Right cardiac atrium (tissue), 5 donors: ENCODE measurements at regions not wholly inside any gene's neighbourhood (a gene's known extent, or its start where the extent isn't known, plus 50 kb on each side); places are given as distances from the start of the nearest gene placed in this dataset.

ENCODE experiments used
- ATAC-seq, 2 donors: fragments of 200-7000 bp; cut with Tn5 transposase; one replicate each; pipeline versions ENCODE4 v1.8.0 to v1.9.1; 2020; ENCODE audit warnings: moderate library complexity in 2 of 2, mild to moderate bottlenecking in 1 of 2
- DNase-seq, 3 donors: peaks; one replicate each; pipeline ENCODE4 v3.0.0-alpha.2; 2020
- H3K27ac ChIP-seq: one replicate; pipeline ENCODE4 v1.5.1; 2013; ENCODE audit warnings: mild to moderate bottlenecking, low read length, control low read depth, moderate library complexity
- H3K27me3 ChIP-seq: one replicate; pipeline ENCODE4 v1.6.1; 2013; ENCODE audit not compliant: control insufficient read depth, insufficient read depth
- H3K4me1 ChIP-seq: one replicate; pipeline ENCODE4 v1.6.1; 2013; ENCODE audit warnings: low read length; ENCODE audit not compliant: control insufficient read depth, insufficient read depth
- H3K4me3 ChIP-seq: one replicate; pipeline ENCODE4 v1.5.1; 2013; ENCODE audit warnings: low read length, control low read depth
- H3K9me3 ChIP-seq: one replicate; pipeline ENCODE4 v1.6.1; 2013; ENCODE audit warnings: low read length; ENCODE audit not compliant: control insufficient read depth
- WGBS: extraction: QIAGEN DNeasy Blood & Tissue Kit; methylation state at CpG from one replicate; pipeline ENCODE4 v1.1.7; 2013; 5-methylcytosine and 5-hydroxymethylcytosine counted together
- intact Hi-C, 4 donors: fragments of 100-400 bp; cut with DNase I; formaldehyde crosslinking; loops; one replicate each; pipeline versions ENCODE4 v1.11.0 to v1.14.0; 2022 to 2023
- donor health status: healthy with polysubstance abuse.
- donor health status: DM: no; HTN: yes; CAD: no.
- donor health status: DM: no; HTN: no; CAD: no.
- donor health status: DM: no; HTN: yes; CAD: no; lungs with severe emphysema.
- donor health status: DM: yes; HTN: yes; CAD: no.

DNA sequence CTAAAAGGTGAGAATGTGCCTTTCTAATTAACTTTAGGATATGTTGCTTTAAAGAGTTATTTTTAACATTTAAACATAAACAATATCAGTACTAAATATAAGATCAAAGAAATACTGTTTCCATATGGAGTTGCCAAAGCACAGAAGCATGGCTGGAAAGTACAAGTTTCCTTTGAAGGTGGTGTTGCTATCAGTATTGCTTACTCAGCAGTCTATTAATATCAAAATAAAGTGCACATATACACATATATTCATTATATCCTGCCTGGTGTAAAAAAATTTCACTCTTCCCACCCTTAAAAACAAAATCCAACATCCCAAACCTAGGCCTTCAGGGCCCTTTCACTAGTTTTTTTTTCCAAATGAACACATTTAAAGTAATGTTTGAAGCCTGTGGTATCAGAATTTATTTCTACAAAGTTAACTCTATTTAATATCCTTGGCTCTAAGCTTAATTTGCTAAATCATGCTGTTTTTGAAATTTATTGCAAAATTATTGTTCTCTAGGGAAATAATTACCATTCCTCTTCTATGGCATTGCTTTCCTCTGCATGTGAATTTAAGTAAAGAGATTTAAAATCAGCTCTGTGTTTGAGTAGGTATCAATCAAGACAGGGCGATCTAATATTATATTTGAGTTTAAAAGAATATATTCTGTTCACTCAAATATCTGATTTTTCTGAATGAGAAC, 192.7 kb upstream of the MEIS1 start:
- Histone ChIP-seq H3K4me1 (no peaks in the 10 kb centered on the region), H3K27me3 (no peaks in the 10 kb centered on the region), H3K27ac (no peak overlapping the region), H3K4me3 (no peak overlapping the region), H3K9me3 (no peaks in the 10 kb centered on the region)
- ATAC-seq (no peak), DNase-seq (no peak)
- 87% methylated on average over 1 of the region's 1 CpG for WGBS
- intact Hi-C loops = no loop called here

DNA sequence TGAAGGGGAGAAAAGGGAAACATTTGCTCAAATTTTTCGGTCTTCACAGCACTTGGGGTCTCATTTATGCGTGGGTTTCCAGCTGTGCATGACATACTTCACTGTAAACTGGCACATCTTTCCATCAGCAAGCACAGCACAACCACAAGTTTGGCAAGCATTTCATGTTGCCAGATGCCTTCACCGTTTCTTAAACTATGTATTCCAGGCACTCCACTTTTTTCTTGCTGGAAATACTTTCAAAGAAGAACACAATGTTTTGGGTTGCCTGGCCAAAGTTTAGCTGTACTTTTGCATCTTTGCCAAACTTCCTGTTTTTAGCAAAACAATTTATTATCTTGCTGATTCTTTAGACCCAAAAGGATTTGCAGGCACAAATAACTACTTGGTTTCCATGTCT, 194.6 kb upstream of the MEIS1 start:
- 34% methylated on average over 3 of the region's 3 CpGs for WGBS
- intact Hi-C loops = no loop called here
- Histone ChIP-seq H3K4me1 (no peaks in the 10 kb centered on the region), H3K27ac (peak overlapping the region; percentile 29), H3K9me3 (no peaks in the 10 kb centered on the region), H3K4me3 (no peak overlapping the region), H3K27me3 (no peaks in the 10 kb centered on the region)
- DNase-seq (no peak), ATAC-seq (peak in 1 of 2 donors; percentile 70)

DNA sequence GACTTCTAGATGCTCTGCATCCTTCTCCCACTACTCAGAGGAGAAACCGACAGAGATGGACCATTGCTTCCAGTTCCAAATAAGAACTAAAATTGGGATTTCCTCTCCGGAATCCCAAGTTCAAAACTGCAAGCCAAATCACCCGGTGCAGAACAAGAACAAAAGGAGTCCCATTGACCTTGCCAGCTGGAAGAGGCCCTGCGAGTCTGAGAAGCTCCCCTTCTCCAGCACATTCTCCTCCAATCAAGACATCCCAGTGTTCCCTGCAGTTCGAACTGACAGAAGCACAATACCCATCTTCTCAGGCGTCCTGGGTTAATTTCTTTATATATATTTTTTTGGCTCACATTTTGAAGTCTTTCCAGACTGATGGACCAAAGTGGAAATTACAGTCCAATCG, 195.3 kb upstream of the MEIS1 start:
- intact Hi-C loops = no loop called here
- ATAC-seq = peak; percentile 36 to 64

DNA sequence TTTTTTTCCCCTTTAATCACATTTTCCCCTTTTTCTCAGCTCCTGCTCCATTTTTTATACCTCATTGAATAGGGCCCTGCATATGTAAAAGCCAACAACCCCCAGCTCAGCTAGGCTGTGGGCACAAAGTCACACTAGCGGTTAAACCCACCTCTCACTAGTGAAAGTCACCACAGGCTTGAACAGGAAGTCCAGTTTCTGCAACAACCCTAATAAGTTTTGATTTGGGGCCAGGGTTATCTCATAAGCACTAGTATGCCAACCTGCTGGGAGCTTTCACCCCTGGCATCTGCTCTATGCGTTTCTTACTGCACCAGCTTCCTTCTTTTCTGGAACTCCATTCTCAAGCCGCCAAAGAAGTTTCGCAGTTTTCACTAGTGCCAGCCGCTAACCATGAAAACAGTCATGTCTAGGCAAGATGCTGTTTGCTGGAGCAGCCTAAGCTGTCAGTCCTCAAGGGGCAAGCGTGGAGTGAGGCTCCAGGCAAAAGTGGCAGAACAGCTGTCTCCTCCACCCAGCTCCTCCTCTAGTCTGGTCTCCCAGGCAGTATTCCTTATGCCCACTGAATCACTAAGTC, 197.0 kb upstream of the MEIS1 start:
- intact Hi-C loops = no loop called here
- Histone ChIP-seq H3K27ac (no peak overlapping the region), H3K4me1 (no peaks in the 10 kb centered on the region), H3K27me3 (no peaks in the 10 kb centered on the region), H3K4me3 (no peak overlapping the region), H3K9me3 (no peaks in the 10 kb centered on the region)
- no peak for ATAC-seq
- 86% methylated on average over 6 of the region's 6 CpGs for WGBS
- DNase-seq = no peak

More for the DNA sequence above, 195.3 kb upstream of the MEIS1 start:
- H3K4me1 ChIP-seq = no peaks in the 10 kb centered on the region
- H3K9me3 ChIP-seq = no peaks in the 10 kb centered on the region
- WGBS = 45% methylated on average over 7 of the region's 7 CpGs
- H3K27ac ChIP-seq = no peak overlapping the region
- no peak overlapping the region for H3K4me3 ChIP-seq
- H3K27me3 ChIP-seq = no peaks in the 10 kb centered on the region
- peak in 1 of 3 donors; percentile 74 for DNase-seq

DNA sequence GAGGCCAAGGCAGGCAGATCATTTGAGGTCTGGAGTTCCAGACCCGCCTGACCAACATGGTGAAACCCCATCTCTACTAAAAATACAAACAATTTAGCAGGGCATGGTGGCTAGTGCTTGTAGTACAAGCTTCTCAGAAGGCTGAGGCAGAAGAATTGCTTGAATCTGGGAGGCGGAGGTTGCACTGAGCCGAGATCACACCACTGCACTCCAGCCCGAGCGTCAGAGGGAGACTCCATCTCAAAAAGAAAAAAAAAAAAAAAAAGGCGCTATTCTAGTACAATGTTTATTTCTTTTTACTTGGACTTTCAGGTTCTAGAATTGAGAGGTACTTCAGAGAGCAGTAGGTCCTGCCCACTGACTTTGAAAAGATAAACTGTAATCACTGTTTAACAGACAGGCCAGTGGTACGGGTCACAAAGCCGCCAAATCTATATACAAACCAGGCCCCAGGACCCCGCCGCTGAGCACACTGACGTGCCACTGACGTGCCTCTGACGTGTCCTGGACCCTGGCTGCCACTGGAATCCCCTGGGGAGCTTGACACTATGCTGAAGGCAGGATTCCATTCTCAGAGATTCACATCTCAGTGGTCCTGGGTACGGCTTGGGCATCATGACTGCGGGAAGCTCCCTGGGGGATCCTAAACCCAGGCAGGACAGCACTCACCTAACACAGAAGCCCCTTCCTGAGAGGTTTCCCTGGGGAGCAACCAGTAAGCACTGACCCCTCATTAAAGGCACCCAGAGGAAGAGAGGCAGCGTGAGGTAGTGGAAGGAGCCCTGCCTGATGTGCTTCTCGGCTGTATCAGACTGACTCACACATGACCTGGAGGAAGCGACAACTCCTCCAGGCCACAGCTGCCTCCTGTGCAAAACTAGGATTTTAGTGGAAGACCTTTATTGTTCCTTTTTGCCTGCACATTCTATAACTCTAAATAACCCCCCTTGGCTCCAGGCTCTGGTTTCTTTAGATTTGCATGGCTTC, 197.8 kb upstream of the MEIS1 start:
- intact Hi-C loops = no loop called here
- Histone ChIP-seq H3K27ac (no peak overlapping the region), H3K4me1 (no peaks in the 10 kb centered on the region), H3K9me3 (no peaks in the 10 kb centered on the region), H3K27me3 (no peaks in the 10 kb centered on the region), H3K4me3 (no peak overlapping the region)
- DNase-seq (no peak), ATAC-seq (no peak)
- WGBS = 65% methylated on average over 18 of the region's 18 CpGs

DNA sequence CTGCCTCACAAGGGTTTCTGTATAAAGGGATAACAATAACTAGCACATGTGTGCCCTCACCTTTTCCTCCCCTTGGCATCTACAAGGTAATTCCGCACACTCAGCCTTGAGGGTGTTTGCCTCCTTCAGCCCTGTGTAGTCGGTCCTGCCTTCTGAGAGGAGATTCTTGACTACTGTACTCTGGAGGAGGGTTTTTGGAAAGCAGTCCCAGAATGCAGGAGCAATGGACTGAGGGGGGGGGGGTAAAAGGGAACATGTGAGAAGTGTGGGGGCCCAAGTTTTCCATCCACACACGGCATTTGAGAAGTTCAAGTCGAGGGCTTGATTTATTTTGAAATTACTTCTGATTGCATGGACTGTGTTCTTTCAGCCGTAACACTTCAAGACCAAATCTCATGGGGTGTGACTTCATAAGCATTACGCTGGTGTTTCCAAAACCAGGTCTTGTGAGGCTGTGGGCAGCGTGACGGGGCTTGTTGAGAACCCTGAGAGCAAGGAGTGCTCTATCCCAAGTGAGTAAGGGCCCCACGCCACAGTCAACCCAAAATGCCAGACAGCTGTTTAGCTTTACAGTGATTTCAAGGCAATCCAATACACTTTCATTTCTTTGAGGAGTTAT, 198.7 kb upstream of the MEIS1 start:
- 74% methylated on average over 9 of the region's 9 CpGs for WGBS
- DNase-seq = peak; percentile 63 to 79 (median 65)
- no peaks in the 10 kb centered on the region for H3K9me3 ChIP-seq
- no peaks in the 10 kb centered on the region for H3K27me3 ChIP-seq
- H3K27ac ChIP-seq = no peak overlapping the region
- peak; percentile 60 to 80 for ATAC-seq
- no peak overlapping the region for H3K4me3 ChIP-seq
- intact Hi-C loops = no loop called here
- no peaks in the 10 kb centered on the region for H3K4me1 ChIP-seq

DNA sequence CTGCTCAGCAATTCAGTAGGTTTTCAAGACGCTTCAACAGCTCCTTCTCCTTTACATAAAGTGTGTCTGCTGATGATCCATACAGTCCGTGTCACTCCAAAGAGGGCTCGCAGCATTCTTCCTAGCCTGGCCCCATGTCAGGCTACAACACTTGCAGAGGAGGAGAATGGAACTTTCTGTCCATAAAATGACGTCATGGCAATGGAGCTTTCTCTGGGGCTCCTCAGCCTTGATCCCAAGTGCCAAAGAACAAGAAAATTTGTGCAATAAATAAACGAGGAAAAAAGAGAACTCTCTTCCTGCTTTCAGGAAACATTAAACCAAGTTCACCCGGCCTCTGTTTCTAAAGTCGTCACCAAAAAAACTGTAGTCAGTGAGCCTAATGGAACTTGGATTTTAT, 199.5 kb upstream of the MEIS1 start:
- DNase-seq = peak in 1 of 3 donors; percentile 22
- no peaks in the 10 kb centered on the region for H3K27me3 ChIP-seq
- 67% methylated on average over 7 of the region's 7 CpGs for WGBS
- ATAC-seq = peak in 1 of 2 donors; percentile 58
- no peaks in the 10 kb centered on the region for H3K9me3 ChIP-seq
- no peaks in the 10 kb centered on the region for H3K4me1 ChIP-seq
- no peak overlapping the region for H3K27ac ChIP-seq
- H3K4me3 ChIP-seq = no peak overlapping the region
- intact Hi-C loops = no loop called here

DNA sequence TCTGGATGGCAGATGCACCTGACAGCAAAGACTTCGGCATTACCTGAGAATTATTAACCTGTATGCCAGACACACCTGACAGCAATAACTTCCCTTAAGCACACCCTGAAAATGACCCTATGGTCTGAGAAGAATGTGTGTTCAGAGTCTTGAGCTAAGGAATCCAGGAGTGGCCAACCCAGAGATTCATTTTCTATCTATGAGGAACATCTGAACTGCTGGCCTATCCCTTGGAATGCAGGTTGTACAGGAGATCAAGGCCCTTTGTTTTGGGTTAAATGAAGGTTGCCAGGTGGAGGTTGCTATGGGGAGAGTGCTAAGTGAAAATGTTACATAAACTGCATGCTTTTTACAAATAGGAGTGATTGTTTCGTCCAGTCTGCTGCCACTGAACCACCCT, 200.9 kb upstream of the MEIS1 start:
- H3K9me3 ChIP-seq = no peaks in the 10 kb centered on the region
- no peak overlapping the region for H3K4me3 ChIP-seq
- H3K27ac ChIP-seq = no peak overlapping the region
- ATAC-seq (no peak), DNase-seq (no peak)
- no peaks in the 10 kb centered on the region for H3K4me1 ChIP-seq
- no peaks in the 10 kb centered on the region for H3K27me3 ChIP-seq
- intact Hi-C loops = no loop called here
- 96% methylated on average over 2 of the region's 2 CpGs for WGBS

DNA sequence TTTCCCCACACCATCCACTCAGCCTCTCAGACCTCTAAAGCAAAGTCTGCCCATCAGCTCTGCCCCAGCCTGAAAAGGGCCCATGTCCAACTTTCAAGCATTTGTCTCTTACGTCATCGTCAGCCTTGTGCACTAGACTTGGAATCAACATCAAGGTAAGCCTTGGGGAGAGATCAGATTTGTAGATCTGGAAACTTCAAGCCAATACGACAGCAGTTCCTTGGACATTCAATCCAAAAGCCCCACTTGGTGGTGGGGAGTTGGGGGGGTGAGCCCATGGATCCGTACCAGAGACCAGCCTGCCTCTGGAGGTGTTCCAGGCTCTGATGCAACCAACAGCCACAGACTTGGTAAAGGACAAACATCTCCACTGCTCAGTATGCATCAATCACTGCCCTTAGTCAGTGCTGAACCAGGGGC, 206.8 kb upstream of the MEIS1 start:
- no peaks in the 10 kb centered on the region for H3K27me3 ChIP-seq
- H3K4me1 ChIP-seq = no peaks in the 10 kb centered on the region
- H3K4me3 ChIP-seq = no peak overlapping the region
- intact Hi-C loops = no loop called here
- 27% methylated on average over 4 of the region's 4 CpGs for WGBS
- DNase-seq (peak in 2 of 3 donors; percentile 60 to 79), ATAC-seq (peak; percentile 46 to 83)
- H3K9me3 ChIP-seq = no peaks in the 10 kb centered on the region
- H3K27ac ChIP-seq = no peak overlapping the region

DNA sequence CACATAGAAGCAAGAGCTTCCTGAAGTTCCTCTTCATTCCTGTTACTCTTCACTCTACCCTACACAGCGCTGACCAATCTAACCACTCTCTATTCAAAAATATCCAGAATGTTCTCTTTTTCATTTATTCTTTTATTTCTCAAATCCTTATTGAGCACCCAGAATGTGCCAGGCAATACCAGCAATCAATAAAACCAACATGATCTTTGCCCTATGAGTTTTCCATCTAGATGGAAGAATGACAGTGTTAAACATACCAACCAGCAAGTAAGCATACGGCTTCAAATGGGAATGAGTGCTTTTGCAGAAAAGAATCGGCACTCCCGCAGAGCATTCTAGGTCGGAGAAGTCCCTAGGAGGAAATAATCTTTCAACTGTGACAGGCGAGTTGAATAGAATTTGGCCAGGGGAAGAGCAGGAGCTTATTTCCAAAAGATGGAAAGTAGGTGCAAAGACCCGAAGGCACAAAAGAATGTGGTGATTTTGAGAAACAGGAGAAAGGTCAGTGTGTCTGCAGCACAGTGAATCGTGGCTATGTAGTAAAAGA, 217.8 kb upstream of the MEIS1 start:
- no peaks in the 10 kb centered on the region for H3K4me1 ChIP-seq
- ATAC-seq = no peak
- no peaks in the 10 kb centered on the region for H3K27me3 ChIP-seq
- H3K9me3 ChIP-seq = no peaks in the 10 kb centered on the region
- DNase-seq = no peak
- H3K4me3 ChIP-seq = no peak overlapping the region
- intact Hi-C loops = no loop called here
- 53% methylated on average over 8 of the region's 8 CpGs for WGBS
- no peak overlapping the region for H3K27ac ChIP-seq
